HG03135 (cell line): ENCODE measurements at regions not wholly inside any gene's neighbourhood (a gene's known extent, or its start where the extent isn't known, plus 50 kb on each side); places are given as distances from the start of the nearest gene placed in this dataset.
"Not testable (repeated sequence)": the region's sequence is repeated elsewhere in the genome, so short reads cannot be mapped to it uniquely, and the experiment has no call there.

Experiments
- ATAC-seq: cut with Tn5 transposase; IDR thresholded peaks from one replicate; pipeline ENCODE4 v1.9.1; 2021; ENCODE audit warnings: mild to moderate bottlenecking, moderate library complexity; ENCODE audit not compliant: unreplicated experiment

GRCh38 chr2:224121406-224122067 is 82.5 kb upstream of the SERPINE2 start:
- no peak for ATAC-seq

GRCh38 chr2:224120986-224121385 is 81.9 kb upstream of the SERPINE2 start:
- ATAC-seq: no peak

- not testable (repeated sequence) for ATAC-seq
Observed at GRCh38 chr2:224119846-224120245, 80.8 kb upstream of the SERPINE2 start.

- ATAC-seq: no peak
Observed at GRCh38 chr2:224114428-224114827, 75.3 kb upstream of the SERPINE2 start.

GRCh38 chr2:224113930-224114329 is 74.8 kb upstream of the SERPINE2 start:
- not testable (repeated sequence) for ATAC-seq

- no peak for ATAC-seq
Observed at GRCh38 chr2:224111576-224111975, 72.5 kb upstream of the SERPINE2 start.

- ATAC-seq: no peak
Observed at GRCh38 chr2:224110811-224111210, 71.7 kb upstream of the SERPINE2 start.

GRCh38 chr2:224109751-224110150 is 70.7 kb upstream of the SERPINE2 start:
- ATAC-seq: no peak

- ATAC-seq: no peak
Observed at GRCh38 chr2:224106794-224107193, 67.7 kb upstream of the SERPINE2 start.

GRCh38 chr2:224104668-224105386 is 65.7 kb upstream of the SERPINE2 start:
- ATAC-seq: no peak

GRCh38 chr2:224103651-224104050 is 64.6 kb upstream of the SERPINE2 start:
- ATAC-seq: no peak

GRCh38 chr2:224102991-224103390 is 63.9 kb upstream of the SERPINE2 start:
- no peak for ATAC-seq

GRCh38 chr2:224101820-224102630 is 62.9 kb upstream of the SERPINE2 start:
- no peak for ATAC-seq

GRCh38 chr2:224099861-224100643 is 61.0 kb upstream of the SERPINE2 start:
- ATAC-seq: no peak

GRCh38 chr2:224098481-224099230 is 59.6 kb upstream of the SERPINE2 start:
- ATAC-seq: no peak

GRCh38 chr2:224094413-224094812 is 55.3 kb upstream of the SERPINE2 start:
- no peak for ATAC-seq

GRCh38 chr2:224091671-224092070 is 52.6 kb upstream of the SERPINE2 start:
- ATAC-seq: not testable (repeated sequence)

GRCh38 chr2:224089606-224090005 is 50.5 kb upstream of the SERPINE2 start:
- not testable (repeated sequence) for ATAC-seq
